GM18907 (cell line): ENCODE measurements at regions not wholly inside any gene's neighbourhood (a gene's known extent, or its start where the extent isn't known, plus 50 kb on each side); places are given as distances from the start of the nearest gene placed in this dataset.

ENCODE experiments used
- ATAC-seq: cut with Tn5 transposase; IDR thresholded peaks from one replicate; pipeline ENCODE4 v1.9.1; 2021; ENCODE audit warnings: mild to moderate bottlenecking, moderate library complexity; ENCODE audit not compliant: unreplicated experiment

DNA sequence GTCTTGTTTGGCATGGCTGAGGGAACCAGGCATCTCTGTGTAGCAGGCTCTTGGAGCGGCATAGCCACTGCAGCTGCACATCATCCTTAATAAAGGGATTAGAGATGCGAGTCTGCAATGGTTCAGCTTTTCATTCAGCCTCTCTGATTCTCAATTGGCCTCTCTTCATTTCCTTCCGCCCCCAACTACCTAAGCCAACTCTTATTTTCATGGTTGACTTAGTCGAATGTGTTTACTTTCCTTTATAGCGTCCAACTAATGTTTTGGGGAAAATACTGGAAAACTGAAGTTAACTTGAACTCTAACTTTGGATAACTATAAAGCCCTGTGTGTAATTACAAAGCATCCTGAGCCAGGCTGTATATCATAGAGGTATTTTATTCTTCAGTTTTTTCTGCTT lies 202.2 kb upstream of the KIAA1217 start:
- ATAC-seq: no peak

DNA sequence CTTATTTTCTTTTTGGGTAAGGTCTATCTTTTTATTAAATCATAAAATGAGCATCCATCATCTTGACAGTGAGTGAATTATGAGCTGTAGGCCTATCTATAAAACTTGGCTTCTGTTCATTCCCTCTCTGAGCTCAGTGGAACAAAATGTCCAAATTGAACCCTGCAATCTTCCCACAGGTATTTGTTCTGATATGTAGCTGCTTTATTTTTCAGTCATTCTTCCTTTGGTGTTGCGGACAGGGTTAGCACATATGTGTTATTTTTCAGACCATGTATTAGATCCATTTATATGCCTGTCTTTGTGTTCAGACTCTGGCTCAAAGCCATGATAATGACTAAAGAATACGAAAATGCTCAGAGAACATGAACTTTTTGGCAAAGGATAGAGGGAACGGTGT lies 201.6 kb upstream of the KIAA1217 start:
- no peak for ATAC-seq

- no peak for ATAC-seq
Observed at GRCh38 chr10:24008164-24009091, 200.5 kb upstream of the KIAA1217 start.

GRCh38 chr10:24009115-24009514 lies 199.8 kb upstream of the KIAA1217 start:
- no peak for ATAC-seq

- no peak for ATAC-seq
Observed at GRCh38 chr10:24009736-24010135, 199.2 kb upstream of the KIAA1217 start.

GRCh38 chr10:24010436-24010970 lies 198.4 kb upstream of the KIAA1217 start:
- no peak for ATAC-seq

DNA sequence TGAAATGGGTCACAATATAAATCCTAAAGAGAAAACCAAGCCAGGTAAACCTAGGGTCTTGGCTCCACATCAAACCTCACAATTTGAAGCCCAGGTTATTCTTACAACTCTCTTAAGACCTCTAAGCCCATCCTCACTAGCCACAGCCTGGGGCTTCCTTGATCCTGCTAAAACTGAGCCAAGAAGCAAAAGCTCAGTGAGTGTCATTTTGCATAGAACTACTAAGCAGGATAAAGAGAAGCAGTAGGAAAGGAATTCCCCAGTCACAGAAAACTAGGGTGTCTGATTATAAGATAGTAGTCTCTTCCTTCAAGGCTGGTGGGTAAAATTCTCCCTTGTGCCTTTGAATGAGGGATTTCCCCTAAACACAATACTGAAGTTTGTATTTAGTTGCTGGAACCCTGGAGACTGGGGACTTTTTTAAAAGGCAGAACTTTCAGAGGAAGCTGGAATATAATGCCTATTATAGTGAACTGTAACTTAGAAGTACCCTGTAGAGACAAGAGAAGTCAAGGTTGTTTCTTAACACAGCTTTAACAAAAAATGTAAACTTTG lies 196.6 kb upstream of the KIAA1217 start:
- no peak for ATAC-seq

- no peak for ATAC-seq
Observed at GRCh38 chr10:24027107-24027506, 181.8 kb upstream of the KIAA1217 start.

DNA sequence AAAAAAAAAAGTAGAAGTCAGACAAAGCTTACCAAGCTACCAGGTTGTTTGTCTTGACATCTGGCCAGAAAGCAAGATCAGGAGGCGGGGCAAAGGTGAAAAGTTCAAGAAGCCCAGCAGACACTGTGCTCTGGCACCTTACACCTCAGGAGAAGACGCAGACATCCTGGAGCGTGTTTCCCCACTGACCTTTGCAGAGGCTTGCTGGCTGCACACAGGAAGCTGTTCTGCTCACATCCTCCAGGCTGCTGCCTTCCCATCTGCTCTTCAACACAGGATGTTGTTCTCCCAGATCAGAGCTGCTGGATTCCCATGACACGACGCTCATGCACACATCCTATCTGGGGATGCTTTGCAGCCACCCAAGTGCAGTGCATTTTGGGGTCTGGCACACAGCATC lies 174.4 kb upstream of the KIAA1217 start:
- ATAC-seq: no peak

DNA sequence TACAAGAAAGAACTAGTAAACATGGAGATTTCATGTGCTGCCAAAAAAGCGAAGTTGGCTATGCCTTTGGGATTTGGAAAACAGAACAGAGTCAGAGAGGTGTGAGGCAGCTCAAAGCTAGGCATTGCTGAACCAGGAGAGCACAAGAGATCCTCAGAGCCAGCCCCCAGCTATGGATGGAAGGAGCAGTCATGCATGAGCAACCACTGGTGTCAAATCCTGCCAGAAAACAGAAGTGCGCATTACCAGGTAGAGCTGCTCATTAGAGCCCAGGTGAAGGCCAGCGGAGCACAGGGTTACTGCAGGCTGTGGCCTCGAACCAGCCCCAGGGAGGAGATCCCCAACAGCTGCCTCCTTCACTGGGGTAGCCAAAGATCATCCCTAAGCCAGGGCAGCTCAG lies 173.2 kb upstream of the KIAA1217 start:
- ATAC-seq: no peak

DNA sequence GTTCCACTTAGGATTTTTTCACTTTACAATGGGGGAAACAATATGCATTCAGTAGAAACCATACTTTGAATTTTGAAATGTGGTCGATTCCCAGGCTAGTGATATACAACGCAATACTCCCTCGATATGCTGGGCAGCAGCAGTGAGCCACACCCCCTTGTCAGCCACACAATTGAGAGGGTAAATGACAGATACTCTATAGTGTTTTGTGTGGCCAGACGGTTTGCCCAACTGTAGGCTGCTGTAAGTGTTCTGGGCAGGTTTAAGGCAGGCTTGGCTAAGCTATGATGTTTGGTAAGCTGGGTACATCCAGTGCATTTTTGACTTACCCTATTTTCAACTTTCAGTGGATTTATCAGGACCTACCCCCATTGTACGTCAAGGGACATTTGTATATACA lies 169.6 kb upstream of the KIAA1217 start:
- no peak for ATAC-seq

DNA sequence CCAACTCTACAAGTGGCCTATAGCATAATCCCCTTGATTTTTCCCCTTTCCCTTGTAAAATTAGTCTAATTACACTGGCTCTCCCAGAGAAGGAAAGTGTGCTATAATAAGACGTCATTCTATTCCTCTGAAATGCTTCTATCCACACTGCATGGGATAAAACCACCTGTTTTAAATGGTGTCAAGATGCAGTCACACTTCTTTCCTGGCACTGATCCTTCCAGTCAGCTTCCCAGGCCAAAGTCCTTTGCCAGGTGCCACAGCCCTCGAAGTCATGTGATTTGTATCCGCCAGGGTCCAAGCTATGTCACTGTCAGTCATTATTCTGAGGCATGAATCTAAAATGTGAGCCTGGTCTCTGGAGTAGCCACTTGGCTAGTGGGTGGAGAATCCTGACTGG lies 169.0 kb upstream of the KIAA1217 start:
- ATAC-seq: no peak

- no peak for ATAC-seq
Observed at GRCh38 chr10:24041034-24041433, 167.9 kb upstream of the KIAA1217 start.

GRCh38 chr10:24041834-24042233 lies 167.1 kb upstream of the KIAA1217 start:
- ATAC-seq: no peak

DNA sequence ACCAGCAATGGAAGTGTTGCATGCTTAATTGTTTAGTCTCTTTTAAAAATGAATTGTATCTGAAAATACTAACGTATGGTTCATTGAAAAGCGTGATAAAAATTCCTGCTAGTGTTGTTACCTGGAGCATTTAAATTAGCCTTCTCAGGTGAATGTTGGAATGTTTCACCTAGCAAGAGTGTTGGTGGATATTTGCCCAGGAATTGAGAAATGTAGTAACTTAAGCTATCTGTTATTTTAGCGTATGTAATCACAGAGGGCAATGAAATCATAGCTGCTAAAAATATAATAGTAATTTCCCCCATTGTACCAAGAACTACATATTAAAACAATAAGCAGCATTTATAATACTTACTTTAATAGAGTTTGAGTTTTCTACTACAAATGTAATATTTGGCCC lies 166.1 kb upstream of the KIAA1217 start:
- ATAC-seq: no peak

DNA sequence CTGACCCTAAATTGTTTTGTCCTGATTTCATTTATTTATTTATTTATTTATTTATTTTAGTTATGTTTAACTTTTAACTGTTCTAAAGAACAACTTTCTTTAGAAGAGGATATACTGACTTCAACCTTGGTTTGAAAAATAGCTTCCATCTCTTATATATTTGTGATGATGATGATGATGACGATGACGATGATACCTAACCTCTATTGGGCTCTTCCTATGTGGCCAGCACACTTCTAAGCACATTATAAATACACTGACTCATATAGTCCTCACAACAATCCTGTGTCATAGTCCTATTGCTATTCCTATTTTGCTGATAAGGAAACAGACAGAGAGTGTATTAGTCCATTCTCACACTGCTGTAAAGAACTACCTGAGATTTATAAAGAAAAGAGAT lies 162.9 kb upstream of the KIAA1217 start:
- ATAC-seq: no peak

DNA sequence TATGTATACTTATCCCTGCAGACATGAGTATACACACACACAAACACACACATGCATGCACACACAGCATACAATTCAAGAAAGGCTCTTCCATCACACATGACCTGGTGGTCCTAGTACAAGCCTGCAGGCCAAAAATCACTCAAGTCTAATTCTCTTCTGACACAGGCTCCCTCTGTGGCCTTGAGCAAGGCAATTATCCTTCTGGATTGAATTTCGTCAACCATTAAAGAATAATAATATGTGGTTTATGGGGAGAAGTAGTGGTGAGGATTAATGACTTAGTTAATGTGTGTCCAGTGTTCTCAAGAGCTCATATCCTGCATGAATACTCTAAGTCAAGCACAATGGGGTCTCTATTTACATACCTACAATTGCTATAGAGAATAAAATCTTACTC lies 161.8 kb upstream of the KIAA1217 start:
- ATAC-seq: no peak

GRCh38 chr10:24054421-24054820 lies 154.5 kb upstream of the KIAA1217 start:
- no peak for ATAC-seq

- ATAC-seq: no peak
Observed at GRCh38 chr10:24080207-24080606, 128.7 kb upstream of the KIAA1217 start.

DNA sequence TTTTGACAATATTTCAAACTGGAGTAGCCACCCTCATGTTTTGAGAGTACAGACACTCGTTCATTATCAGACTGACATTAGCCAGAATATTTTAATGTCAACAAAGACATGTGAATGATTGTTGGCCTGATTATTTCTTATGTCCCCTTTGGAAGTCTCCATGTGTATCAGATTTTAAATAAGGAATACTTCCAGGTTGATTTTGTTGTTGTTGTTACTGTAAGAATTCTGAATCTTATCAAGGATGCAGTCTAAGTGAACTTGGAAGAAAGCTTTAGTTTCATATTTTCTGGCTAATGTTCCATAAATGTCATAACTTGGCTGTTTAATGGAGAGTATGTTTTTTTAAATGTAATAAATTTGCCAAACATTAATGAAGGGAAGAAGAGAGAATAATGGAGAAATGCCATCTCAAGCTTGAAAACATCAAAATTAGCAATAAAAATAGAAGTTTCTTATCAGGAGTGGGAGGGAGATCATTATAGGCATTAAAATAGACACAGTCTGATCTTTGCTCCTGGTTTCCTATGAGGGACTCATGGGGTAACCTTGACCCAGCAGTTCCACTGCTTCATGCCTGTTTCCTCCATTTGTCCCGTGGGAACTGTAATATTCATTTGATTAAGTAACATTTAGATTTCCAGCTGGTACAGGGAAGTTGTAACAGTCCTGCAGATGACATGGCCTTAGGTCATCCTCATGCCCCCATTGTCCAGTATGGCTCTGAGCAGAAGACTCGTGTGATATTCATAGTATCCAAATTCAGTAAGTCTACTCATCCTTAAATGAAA lies 122.4 kb upstream of the KIAA1217 start:
- ATAC-seq: no peak

DNA sequence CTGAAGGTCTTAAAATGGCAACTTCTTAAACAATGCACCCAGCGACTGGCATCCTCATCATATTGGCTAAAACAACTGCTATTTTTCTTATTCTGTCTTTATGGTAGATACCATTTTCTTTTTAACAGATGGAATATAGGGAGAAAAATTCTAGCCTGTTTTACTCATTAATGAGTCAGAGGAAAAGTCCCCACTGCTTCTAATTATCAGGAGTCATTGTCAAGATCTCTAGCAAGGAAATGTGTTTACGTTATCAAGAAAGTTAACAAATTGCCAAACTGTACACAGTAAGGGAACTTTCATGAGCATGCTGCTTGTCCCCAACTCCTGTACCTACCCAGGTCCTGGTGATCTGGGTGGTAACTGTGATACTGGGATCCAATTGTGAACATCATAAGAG lies 117.7 kb upstream of the KIAA1217 start:
- no peak for ATAC-seq

DNA sequence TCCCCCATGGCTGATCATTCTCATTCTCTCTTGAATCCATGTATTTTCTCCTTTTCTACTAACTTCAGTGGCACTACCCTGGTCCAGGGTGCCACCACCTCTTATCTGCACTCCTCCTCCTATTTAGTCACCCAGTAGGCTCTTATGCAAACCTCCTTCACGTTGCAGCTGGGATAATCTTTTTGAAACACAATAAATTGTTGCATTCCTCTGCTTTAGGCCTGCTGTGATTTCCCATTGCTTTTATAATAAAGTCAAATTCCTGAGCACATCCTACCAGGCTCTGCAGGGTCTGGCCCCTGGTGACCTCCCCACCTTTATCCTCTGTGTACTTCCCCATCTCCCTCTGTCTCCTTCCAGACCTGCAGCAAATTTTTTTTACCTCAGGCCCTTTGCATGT lies 112.7 kb upstream of the KIAA1217 start:
- ATAC-seq: no peak
